ENCODE measurements at regions not wholly inside any gene's neighbourhood (a gene's known extent, or its start where the extent isn't known, plus 50 kb on each side); places are given as distances from the start of the nearest gene placed in this dataset.

DNA sequence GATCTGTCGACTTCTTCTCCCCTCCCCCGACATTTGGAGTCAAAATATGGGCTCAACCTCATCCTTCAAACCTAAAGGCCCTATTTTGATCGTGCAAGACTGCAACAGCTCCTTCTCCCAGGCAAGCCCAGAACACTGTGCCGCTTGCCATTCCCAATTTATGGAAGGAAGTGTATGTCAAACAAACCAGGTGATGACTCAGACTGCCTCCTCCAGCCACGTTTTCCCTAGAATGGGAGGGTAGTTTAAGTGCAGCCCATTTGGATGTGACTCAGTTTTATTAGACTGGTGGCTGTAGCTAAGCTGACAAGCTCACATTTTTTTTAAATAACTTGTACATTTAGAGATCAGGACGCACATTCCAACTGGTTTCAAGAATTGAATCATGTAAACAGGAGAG is 570.4 kb upstream of the DIPK2B start:
- ChIA-PET CTCF (no interaction called here), POLR2A (no interaction called here)
- no TSS peak for BruUV-seq (replicated peaks)
- in situ Hi-C loops (cut with HindIII; ENCODE audit: low pct_unique_long_range_greater_than_20kb, low sequenced_read_pairs) (no loop called here), intact Hi-C loops (cut with micrococcal nuclease; ENCODE audit: unreplicated experiment) (no loop called here)
- no peaks in the 10 kb centered on the region for H3K27me3 ChIP-seq (ENCODE audit: control insufficient read depth, insufficient read depth, low read length)
- peak overlapping the region; percentile 94 for H3K27ac ChIP-seq (ENCODE audit: low read length)
- H3K4me1 ChIP-seq (ENCODE audit: control insufficient read depth, insufficient read depth, low read length): peaks cover 51% of the 10 kb centered on the region
- no peaks in the 10 kb centered on the region for H3K9me3 ChIP-seq (ENCODE audit: control insufficient read depth, insufficient read depth, low read depth, low read length)
- H3K4me3 ChIP-seq (ENCODE audit: low read depth in 2 of 2, low read length in 2 of 2): peak overlapping the region; percentile 54 to 74
- ATAC-seq (peak; percentile 76), DNase-seq (ENCODE audit: low read depth, low spot score) (peak; percentile 89)
- TF ChIP-seq, protein P1, sequence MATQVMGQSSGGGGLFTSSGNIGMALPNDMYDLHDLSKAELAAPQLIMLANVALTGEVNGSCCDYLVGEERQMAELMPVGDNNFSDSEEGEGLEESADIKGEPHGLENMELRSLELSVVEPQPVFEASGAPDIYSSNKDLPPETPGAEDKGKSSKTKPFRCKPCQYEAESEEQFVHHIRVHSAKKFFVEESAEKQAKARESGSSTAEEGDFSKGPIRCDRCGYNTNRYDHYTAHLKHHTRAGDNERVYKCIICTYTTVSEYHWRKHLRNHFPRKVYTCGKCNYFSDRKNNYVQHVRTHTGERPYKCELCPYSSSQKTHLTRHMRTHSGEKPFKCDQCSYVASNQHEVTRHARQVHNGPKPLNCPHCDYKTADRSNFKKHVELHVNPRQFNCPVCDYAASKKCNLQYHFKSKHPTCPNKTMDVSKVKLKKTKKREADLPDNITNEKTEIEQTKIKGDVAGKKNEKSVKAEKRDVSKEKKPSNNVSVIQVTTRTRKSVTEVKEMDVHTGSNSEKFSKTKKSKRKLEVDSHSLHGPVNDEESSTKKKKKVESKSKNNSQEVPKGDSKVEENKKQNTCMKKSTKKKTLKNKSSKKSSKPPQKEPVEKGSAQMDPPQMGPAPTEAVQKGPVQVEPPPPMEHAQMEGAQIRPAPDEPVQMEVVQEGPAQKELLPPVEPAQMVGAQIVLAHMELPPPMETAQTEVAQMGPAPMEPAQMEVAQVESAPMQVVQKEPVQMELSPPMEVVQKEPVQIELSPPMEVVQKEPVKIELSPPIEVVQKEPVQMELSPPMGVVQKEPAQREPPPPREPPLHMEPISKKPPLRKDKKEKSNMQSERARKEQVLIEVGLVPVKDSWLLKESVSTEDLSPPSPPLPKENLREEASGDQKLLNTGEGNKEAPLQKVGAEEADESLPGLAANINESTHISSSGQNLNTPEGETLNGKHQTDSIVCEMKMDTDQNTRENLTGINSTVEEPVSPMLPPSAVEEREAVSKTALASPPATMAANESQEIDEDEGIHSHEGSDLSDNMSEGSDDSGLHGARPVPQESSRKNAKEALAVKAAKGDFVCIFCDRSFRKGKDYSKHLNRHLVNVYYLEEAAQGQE (IDR thresholded peaks at IDR 0.05; ENCODE audit: insufficient read depth in 1 of 2, low read depth in 2 of 2, low read length in 1 of 2): no peak
- TF ChIP-seq SIN3A (IDR thresholded peaks at IDR 0.05; ENCODE audit: borderline replicate concordance, insufficient read depth, low read depth, low read length) (peak; percentile 66; the same call in 1 of the 2 replicates), TCF7L2 (IDR thresholded peaks at IDR 0.05; ENCODE audit: low read depth, low read length) (no peak), POLR2AphosphoS5 (IDR thresholded peaks at IDR 0.05; ENCODE audit: low read depth, low read length) (peak; percentile 63; the same call in 1 of the 2 replicates)
- TF ChIP-seq, protein P2, sequence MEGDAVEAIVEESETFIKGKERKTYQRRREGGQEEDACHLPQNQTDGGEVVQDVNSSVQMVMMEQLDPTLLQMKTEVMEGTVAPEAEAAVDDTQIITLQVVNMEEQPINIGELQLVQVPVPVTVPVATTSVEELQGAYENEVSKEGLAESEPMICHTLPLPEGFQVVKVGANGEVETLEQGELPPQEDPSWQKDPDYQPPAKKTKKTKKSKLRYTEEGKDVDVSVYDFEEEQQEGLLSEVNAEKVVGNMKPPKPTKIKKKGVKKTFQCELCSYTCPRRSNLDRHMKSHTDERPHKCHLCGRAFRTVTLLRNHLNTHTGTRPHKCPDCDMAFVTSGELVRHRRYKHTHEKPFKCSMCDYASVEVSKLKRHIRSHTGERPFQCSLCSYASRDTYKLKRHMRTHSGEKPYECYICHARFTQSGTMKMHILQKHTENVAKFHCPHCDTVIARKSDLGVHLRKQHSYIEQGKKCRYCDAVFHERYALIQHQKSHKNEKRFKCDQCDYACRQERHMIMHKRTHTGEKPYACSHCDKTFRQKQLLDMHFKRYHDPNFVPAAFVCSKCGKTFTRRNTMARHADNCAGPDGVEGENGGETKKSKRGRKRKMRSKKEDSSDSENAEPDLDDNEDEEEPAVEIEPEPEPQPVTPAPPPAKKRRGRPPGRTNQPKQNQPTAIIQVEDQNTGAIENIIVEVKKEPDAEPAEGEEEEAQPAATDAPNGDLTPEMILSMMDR (IDR thresholded peaks at IDR 0.05): no peak
- no peaks in the 10 kb centered on the region; the same call in 1 of the 2 replicates for H3K36me3 ChIP-seq (ENCODE audit: control insufficient read depth, insufficient read depth, low read length)

DNA sequence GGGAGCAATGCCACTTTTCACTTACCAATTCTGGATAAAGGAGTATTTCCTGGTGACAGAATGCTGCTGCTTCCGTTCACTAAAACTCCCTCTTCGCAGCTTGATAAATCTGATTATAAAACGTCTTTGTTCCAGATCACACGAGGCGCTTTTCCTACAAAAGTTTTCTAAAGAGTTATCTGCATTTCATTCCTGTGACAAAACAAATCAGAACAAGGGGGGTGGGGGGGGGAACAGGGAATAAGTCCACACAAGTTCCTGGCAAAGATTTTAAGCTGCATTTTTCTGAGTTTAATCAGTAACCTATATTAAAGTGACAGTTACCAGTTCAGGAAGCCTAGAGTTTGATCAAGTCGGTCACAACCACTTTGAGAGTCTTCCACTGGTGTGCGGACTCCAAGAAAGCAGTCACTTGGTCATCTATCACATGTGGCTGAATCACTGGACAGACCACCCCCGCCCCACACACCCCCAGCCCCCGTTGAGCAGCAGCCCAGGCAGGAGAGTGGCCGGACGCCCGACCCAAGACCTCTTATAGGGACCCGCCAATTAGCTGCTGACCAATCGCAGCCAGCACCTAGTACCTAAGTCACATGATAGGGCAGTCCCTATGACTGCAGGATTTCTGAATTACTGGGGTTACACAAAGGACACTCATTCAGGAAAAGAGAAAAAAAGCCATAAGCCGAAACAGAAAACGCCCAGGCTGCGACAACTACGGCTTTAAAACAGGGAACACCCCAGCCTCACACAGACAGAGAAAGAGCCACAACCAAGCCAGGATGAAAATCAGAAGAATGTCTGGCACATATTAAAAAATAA is 569.3 kb upstream of the DIPK2B start:
- Histone ChIP-seq H3K27me3 (ENCODE audit: control insufficient read depth, insufficient read depth, low read length) (no peaks in the 10 kb centered on the region), H3K36me3 (ENCODE audit: control insufficient read depth, insufficient read depth, low read length) (no peaks in the 10 kb centered on the region; the same call in 1 of the 2 replicates), H3K4me3 (ENCODE audit: low read depth in 2 of 2, low read length in 2 of 2) (peak overlapping the region; percentile 54 to 74), H3K9me3 (ENCODE audit: control insufficient read depth, insufficient read depth, low read depth, low read length) (no peaks in the 10 kb centered on the region), H3K27ac (ENCODE audit: low read length) (peak overlapping the region; percentile 94), H3K4me1 (ENCODE audit: control insufficient read depth, insufficient read depth, low read length) (peaks cover 48% of the 10 kb centered on the region)
- CTCF ChIA-PET: interaction anchor here (0.7 kb wide), 2 partner anchors 292 to 306 kb away, joined by 3 to 8 read pairs; no protein-coding TSS in a partner anchor
- in situ Hi-C loops (cut with HindIII; ENCODE audit: low pct_unique_long_range_greater_than_20kb, low sequenced_read_pairs): no loop called here
- no peak for DNase-seq (ENCODE audit: low read depth, low spot score)
- ATAC-seq: peak; percentile 85
- BruUV-seq (replicated peaks): TSS peak; percentile 75
- POLR2A ChIA-PET: interaction anchor here (0.6 to 0.7 kb wide), 2 partner anchors 410 to 448 kb away, joined by 6 to 10 read pairs; no protein-coding TSS in a partner anchor
- intact Hi-C loops (cut with micrococcal nuclease; ENCODE audit: unreplicated experiment): no loop called here
- TF ChIP-seq TCF7L2 (IDR thresholded peaks at IDR 0.05; ENCODE audit: low read depth, low read length) (no peak), POLR2AphosphoS5 (IDR thresholded peaks at IDR 0.05; ENCODE audit: low read depth, low read length) (no peak), SIN3A (IDR thresholded peaks at IDR 0.05; ENCODE audit: borderline replicate concordance, insufficient read depth, low read depth, low read length) (no peak)
- TF ChIP-seq, protein P1 (IDR thresholded peaks at IDR 0.05; ENCODE audit: insufficient read depth in 1 of 2, low read depth in 2 of 2, low read length in 1 of 2): no peak
- TF ChIP-seq, protein P2 (IDR thresholded peaks at IDR 0.05): no peak

Measured in Panc1 (cell line).